ENCODE measurements at regions not wholly inside any gene's neighbourhood (a gene's known extent, or its start where the extent isn't known, plus 50 kb on each side); places are given as distances from the start of the nearest gene placed in this dataset.
"Not testable (repeated sequence)": the region's sequence is repeated elsewhere in the genome, so short reads cannot be mapped to it uniquely, and the experiment has no call there.

DNA sequence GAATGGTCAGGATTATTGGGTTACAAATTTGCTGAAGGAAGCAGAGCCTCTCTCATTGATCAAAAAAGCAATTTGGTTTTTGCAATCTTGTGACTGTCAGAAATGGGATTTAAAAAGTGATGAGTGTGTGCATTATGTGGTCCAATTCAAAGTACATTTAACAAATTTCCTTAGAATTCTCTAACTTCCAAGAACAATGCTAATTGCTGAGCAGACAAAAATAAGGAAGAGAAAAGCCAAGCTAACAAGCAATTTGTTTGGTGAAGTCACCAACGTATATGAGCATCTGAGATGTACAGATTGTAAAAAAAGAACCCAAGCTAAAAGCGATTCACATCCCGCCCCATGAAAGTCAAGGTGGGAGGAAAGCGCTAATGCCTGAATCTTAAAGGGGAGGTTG is 1643.9 kb downstream of the CDH8 start:
- H3K36me3 ChIP-seq (replicated peaks in 1 of 2; ENCODE audit: insufficient read depth in 1 of 2, low read depth in 2 of 2), result no peaks in the 10 kb centered on the region
- intact Hi-C loops (cut with DNase I), result no loop called here
- no peak overlapping the region for H3K4me3 ChIP-seq
- ATAC-seq, result no peak
- no peaks in the 10 kb centered on the region for H3K4me1 ChIP-seq
- no peak overlapping the region for H3K27ac ChIP-seq
- no peak for DNase-seq
- no peaks in the 10 kb centered on the region for H3K27me3 ChIP-seq
- no peak for TF ChIP-seq POLR2A (IDR thresholded peaks at IDR 0.05)
- TF ChIP-seq, protein P1, sequence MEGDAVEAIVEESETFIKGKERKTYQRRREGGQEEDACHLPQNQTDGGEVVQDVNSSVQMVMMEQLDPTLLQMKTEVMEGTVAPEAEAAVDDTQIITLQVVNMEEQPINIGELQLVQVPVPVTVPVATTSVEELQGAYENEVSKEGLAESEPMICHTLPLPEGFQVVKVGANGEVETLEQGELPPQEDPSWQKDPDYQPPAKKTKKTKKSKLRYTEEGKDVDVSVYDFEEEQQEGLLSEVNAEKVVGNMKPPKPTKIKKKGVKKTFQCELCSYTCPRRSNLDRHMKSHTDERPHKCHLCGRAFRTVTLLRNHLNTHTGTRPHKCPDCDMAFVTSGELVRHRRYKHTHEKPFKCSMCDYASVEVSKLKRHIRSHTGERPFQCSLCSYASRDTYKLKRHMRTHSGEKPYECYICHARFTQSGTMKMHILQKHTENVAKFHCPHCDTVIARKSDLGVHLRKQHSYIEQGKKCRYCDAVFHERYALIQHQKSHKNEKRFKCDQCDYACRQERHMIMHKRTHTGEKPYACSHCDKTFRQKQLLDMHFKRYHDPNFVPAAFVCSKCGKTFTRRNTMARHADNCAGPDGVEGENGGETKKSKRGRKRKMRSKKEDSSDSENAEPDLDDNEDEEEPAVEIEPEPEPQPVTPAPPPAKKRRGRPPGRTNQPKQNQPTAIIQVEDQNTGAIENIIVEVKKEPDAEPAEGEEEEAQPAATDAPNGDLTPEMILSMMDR (IDR thresholded peaks at IDR 0.05), result no peak
- no peaks in the 10 kb centered on the region for H3K9me3 ChIP-seq
- WGBS, 2 donors, result 65 to 73% methylated on average over 4 of the region's 4 CpGs

DNA sequence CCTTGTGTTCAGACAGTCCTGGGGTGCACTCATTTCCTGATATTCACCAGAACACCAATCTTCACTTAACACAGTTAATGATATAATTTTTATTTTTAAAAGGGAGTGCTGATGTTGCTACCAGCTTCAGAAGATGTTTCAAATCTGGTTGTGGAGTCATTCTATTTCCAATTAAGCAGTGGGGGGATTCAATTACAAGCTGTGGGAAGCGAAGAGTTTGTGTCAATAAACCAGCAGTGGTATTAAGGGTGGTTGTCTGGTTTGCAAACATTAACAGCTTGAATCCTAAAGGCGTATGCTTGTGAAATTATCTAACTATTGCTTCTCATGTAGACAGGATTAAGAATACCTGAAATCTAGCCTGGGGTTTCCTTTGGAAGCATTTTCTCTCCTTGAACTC is 1637.5 kb upstream of the GOT2 start:
- ATAC-seq, result no peak
- Histone ChIP-seq H3K4me3 (no peak overlapping the region), H3K27ac (no peak overlapping the region), H3K27me3 (no peaks in the 10 kb centered on the region), H3K9me3 (no peaks in the 10 kb centered on the region), H3K36me3 (replicated peaks in 1 of 2; ENCODE audit: insufficient read depth in 1 of 2, low read depth in 2 of 2) (no peaks in the 10 kb centered on the region), H3K4me1 (no peaks in the 10 kb centered on the region)
- intact Hi-C loops (cut with DNase I), result no loop called here
- DNase-seq, result no peak
- no peak for TF ChIP-seq POLR2A (IDR thresholded peaks at IDR 0.05)
- TF ChIP-seq, protein P1 (IDR thresholded peaks at IDR 0.05), result no peak
- WGBS, 2 donors, result 43 to 46% methylated on average over 2 of the region's 2 CpGs

DNA sequence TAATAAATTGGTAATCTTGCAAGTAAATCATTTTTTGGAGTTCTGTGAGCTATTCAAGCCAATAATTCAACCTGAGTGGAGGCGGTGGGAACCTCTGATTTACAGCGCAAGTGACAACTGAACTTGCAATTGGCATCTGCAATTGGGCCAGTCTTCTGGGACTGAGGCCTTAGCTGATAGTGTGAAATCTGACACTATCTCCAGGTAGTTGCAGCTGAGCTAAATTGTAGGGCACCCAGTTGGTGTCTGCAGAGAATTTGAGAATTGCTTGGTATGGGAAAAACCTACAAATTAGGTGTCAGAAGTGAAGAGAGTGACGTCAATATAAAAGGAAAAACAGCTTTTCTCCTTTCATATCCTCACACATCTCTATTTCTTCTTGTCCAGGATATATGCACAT is 1633.6 kb upstream of the GOT2 start:
- Histone ChIP-seq H3K36me3 (replicated peaks in 1 of 2; ENCODE audit: insufficient read depth in 1 of 2, low read depth in 2 of 2) (no peaks in the 10 kb centered on the region), H3K4me3 (no peak overlapping the region), H3K27ac (no peak overlapping the region), H3K27me3 (no peaks in the 10 kb centered on the region), H3K4me1 (no peaks in the 10 kb centered on the region), H3K9me3 (no peaks in the 10 kb centered on the region)
- 57 to 75% methylated on average over 3 of the region's 3 CpGs for WGBS, 2 donors
- ATAC-seq (no peak), DNase-seq (no peak)
- intact Hi-C loops (cut with DNase I), result no loop called here
- TF ChIP-seq, protein P1 (IDR thresholded peaks at IDR 0.05), result no peak
- no peak for TF ChIP-seq POLR2A (IDR thresholded peaks at IDR 0.05)

DNA sequence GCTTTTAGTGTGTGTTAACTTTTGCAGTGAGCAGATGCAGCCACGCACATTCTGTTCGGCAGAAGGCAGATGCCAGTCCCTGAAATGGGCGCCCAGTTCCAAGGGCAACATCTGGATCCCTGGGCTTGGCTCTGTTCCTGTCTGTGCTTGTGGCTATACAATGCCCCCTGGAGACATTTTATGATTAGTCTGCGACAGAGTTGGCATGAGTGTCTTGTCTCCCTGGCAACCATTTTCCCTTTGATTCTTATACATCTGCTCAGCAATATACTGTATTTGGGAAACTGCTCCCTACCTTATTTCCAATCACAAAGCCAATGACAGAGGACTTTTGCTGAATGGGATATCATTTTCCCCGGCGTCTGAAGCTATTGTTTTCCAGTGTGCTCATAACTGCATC is 1629.5 kb upstream of the GOT2 start:
- no peak overlapping the region for H3K27ac ChIP-seq
- no peak overlapping the region for H3K4me3 ChIP-seq
- TF ChIP-seq, protein P1 (IDR thresholded peaks at IDR 0.05), result no peak
- no peak for TF ChIP-seq POLR2A (IDR thresholded peaks at IDR 0.05)
- intact Hi-C loops (cut with DNase I), result no loop called here
- no peaks in the 10 kb centered on the region for H3K4me1 ChIP-seq
- no peak for DNase-seq
- no peak for ATAC-seq
- H3K27me3 ChIP-seq, result no peaks in the 10 kb centered on the region
- no peaks in the 10 kb centered on the region for H3K36me3 ChIP-seq (replicated peaks in 1 of 2; ENCODE audit: insufficient read depth in 1 of 2, low read depth in 2 of 2)
- H3K9me3 ChIP-seq, result no peaks in the 10 kb centered on the region
- WGBS, 2 donors, result 62 to 66% methylated on average over 6 of the region's 6 CpGs

DNA sequence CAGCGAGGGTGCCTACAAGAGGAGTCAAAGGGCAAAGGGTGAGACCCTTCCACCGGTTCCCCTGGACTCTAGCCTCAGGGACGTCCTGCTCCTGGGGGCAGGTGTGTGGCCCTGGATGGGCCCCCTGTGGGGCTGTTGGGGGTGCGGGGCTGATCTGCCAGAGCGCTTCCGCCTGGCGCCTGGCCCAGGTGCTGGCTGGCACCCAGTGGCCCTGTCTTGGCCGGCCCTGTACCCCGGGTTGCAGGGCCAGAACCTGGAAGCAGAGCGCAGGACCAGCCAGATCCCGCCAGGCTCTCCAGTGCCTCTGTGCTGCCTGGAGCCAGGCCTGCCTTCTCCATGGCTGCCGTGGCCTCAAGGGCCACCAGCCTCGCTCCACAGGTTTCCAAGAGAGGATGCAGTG is 1625.8 kb upstream of the GOT2 start:
- H3K27me3 ChIP-seq; intact Hi-C loops (cut with DNase I); H3K36me3 ChIP-seq (replicated peaks in 1 of 2; ENCODE audit: insufficient read depth in 1 of 2, low read depth in 2 of 2); H3K4me1 ChIP-seq; ATAC-seq; H3K4me3 ChIP-seq; H3K27ac ChIP-seq; H3K9me3 ChIP-seq; DNase-seq: not testable (repeated sequence)
- 73 to 75% methylated on average over 2 to 13 of the region's 13 CpGs for WGBS, 2 donors

DNA sequence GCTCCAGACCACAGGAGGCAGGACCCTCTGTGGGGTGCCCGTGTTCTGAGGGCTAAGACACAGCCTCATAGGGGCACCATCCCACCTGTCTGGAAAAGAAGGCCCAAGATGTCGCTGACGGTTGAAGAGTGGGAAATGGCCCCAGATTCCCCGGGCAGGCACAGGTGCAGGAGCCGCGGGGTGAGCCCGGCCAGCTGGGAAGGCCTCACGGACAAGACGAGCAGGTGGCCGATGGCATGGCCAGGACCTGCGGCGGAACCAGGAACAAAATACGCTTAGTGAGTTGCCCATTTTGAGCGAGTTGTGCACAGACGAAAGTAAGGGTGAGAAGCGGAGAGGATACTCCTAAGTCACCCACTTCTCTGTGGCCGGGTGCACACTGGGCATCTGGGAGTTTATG is 1625.3 kb upstream of the GOT2 start:
- ATAC-seq; H3K27me3 ChIP-seq; H3K4me1 ChIP-seq; DNase-seq; H3K4me3 ChIP-seq; H3K36me3 ChIP-seq (replicated peaks in 1 of 2; ENCODE audit: insufficient read depth in 1 of 2, low read depth in 2 of 2); H3K27ac ChIP-seq; intact Hi-C loops (cut with DNase I); H3K9me3 ChIP-seq: not testable (repeated sequence)
- 80 to 89% methylated on average over 17 of the region's 17 CpGs for WGBS, 2 donors

DNA sequence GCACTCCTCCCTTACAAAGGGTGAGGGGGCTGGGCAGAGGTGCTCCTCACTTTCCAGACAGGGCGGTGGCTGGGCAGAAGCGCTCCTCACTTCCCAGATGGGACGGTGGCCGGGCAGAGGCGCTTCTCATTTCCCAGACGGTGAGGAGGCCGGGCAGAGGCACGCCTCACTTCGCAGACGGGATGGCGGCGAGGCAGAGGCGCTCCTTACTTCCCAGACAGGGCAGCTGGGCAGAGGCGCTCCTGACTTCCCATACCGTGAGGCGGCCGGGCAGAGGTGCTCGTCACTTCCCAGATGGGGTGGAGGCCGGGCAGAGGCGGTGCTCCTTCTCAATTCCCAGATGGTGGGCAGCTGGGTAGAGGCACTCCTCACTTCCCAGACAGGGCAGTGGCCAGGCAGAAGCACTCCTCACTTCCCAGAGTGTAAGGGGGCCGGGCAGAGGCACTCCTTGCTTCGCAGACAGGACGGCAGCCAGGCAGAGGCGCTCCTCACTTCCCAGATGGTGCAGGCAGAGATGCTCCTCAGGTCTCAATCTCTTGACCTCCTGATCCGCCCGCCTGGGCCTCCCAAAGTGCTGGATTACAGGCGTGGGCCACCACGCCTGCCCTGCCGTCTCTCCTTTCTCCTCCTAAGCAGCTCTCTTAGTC is 1623.9 kb upstream of the GOT2 start:
- H3K9me3 ChIP-seq; H3K4me1 ChIP-seq; H3K27me3 ChIP-seq; H3K36me3 ChIP-seq (replicated peaks in 1 of 2; ENCODE audit: insufficient read depth in 1 of 2, low read depth in 2 of 2); intact Hi-C loops (cut with DNase I); H3K27ac ChIP-seq; DNase-seq; H3K4me3 ChIP-seq; ATAC-seq: not testable (repeated sequence)
- 82 to 86% methylated on average over 11 to 24 of the region's 29 CpGs for WGBS, 2 donors
